Colonic mucosa (tissue), 4 donors: ENCODE measurements at regions not wholly inside any gene's neighbourhood (a gene's known extent, or its start where the extent isn't known, plus 50 kb on each side); places are given as distances from the start of the nearest gene placed in this dataset.

Experiments
- DNase-seq: peaks from one replicate; pipeline ENCODE4 v3.0.0-alpha.2; 2020
- H3K27ac ChIP-seq: fragments of 200-600 bp; one replicate; pipeline ENCODE4 v1.8.0; 2021
- H3K27me3 ChIP-seq: fragments of 200-600 bp; one replicate; pipeline ENCODE4 v1.8.0; 2021
- H3K36me3 ChIP-seq: fragments of 200-600 bp; one replicate; pipeline ENCODE4 v1.8.0; 2021
- H3K4me1 ChIP-seq: fragments of 200-600 bp; one replicate; pipeline ENCODE4 v1.8.0; 2021; ENCODE audit warnings: mild to moderate bottlenecking
- H3K4me3 ChIP-seq: fragments of 200-600 bp; one replicate; pipeline ENCODE4 v1.8.0; 2021
- H3K9ac ChIP-seq, 2 donors: one replicate each; pipeline ENCODE4 v1.7.0; 2013; ENCODE audit warnings: control low read depth in 2 of 2, low read depth in 2 of 2, low read length in 2 of 2
- H3K9me3 ChIP-seq: fragments of 200-600 bp; one replicate; pipeline ENCODE4 v1.8.0; 2021
- intact Hi-C: fragments of 100-400 bp; cut with DNase I; formaldehyde crosslinking; loops from one replicate; pipeline ENCODE4 v1.14.1; 2022
- TF ChIP-seq, protein P1 (sequence below): fragments of 200-600 bp; IDR thresholded peaks from one replicate; pipeline ENCODE4 v1.8.0; 2022; ENCODE audit warnings: antibody characterized with exemption, mild to moderate bottlenecking
- donor health status: healthy.
- donor health status: DM: no; HTN: no; CAD: no.
- donor health status: DM: no; HTN: no; CAD: no.

DNA sequence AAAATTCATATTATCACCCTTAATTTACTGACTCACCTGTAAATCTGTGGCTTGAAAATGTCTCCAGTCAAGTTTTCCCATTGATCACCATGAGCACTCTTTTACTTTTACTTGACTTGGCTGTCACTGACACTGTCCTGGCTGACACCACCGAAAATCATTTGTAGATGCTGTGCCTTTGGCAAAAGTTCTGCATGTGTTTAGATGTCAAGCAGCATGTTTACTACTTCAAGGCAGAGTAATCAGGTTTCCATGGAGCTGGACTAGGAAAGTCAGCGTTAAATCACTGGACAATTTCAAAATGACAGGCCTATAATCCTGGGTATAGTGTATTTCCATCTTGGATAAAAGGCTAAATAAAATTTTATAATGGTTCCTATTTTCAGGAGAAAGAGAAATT is 1530.6 kb upstream of the CDH6 start:
- Histone ChIP-seq H3K27me3 (no peaks in the 10 kb centered on the region), H3K4me1 (no peaks in the 10 kb centered on the region), H3K27ac (no peak overlapping the region), H3K4me3 (no peak overlapping the region), H3K36me3 (no peaks in the 10 kb centered on the region), H3K9ac (no peak overlapping the region), H3K9me3 (no peaks in the 10 kb centered on the region)
- DNase-seq = no peak
- intact Hi-C loops = no loop called here
- TF ChIP-seq, protein P1, sequence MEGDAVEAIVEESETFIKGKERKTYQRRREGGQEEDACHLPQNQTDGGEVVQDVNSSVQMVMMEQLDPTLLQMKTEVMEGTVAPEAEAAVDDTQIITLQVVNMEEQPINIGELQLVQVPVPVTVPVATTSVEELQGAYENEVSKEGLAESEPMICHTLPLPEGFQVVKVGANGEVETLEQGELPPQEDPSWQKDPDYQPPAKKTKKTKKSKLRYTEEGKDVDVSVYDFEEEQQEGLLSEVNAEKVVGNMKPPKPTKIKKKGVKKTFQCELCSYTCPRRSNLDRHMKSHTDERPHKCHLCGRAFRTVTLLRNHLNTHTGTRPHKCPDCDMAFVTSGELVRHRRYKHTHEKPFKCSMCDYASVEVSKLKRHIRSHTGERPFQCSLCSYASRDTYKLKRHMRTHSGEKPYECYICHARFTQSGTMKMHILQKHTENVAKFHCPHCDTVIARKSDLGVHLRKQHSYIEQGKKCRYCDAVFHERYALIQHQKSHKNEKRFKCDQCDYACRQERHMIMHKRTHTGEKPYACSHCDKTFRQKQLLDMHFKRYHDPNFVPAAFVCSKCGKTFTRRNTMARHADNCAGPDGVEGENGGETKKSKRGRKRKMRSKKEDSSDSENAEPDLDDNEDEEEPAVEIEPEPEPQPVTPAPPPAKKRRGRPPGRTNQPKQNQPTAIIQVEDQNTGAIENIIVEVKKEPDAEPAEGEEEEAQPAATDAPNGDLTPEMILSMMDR = no peak

DNA sequence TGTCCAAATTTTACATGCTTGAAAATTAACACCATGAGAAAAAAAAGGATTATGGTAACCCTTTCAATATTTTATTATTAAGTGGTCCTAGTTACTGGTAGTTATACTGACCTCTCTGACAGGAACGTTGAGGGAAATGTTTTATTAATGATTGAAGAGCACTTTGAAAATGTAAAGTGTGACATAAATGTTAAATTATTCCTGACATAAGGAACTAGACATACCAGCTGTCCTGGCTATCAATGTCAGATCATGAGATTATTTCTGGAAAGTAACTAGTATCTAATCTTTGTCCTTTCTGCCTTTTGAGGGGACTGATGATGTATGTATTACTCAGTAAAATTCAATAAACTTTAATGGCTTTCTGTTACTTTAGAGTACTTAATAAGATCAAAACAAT is 1538.5 kb upstream of the CDH6 start:
- intact Hi-C loops = no loop called here

DNA sequence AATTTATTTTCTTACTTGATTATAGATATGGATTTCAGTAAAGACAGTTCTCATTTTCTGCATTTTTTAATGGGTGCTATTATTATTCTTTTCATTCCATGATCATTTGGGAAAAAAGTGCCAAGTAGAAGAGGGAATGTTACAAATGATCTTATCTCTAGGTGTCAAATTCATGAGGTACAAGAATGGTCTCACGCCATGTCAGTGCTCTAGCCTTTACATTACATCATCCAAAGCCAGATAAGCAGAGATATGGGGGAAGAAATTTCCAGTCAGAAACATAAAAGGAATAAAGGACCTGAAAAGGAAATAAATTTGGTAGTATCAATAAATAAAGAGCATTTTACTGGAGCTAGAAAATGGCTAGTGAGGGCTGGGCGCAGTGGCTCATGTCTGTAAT is 1544.2 kb upstream of the CDH6 start:
- intact Hi-C loops = no loop called here
- Histone ChIP-seq H3K4me1 (no peaks in the 10 kb centered on the region), H3K36me3 (no peaks in the 10 kb centered on the region), H3K9ac (no peak overlapping the region), H3K27me3 (no peaks in the 10 kb centered on the region), H3K4me3 (no peak overlapping the region), H3K27ac (no peak overlapping the region), H3K9me3 (no peaks in the 10 kb centered on the region)
- DNase-seq = no peak
- TF ChIP-seq, protein P1 = no peak

More for the DNA sequence above, 1538.5 kb upstream of the CDH6 start:
- Histone ChIP-seq H3K9ac (no peak overlapping the region), H3K4me1 (no peaks in the 10 kb centered on the region), H3K9me3 (no peaks in the 10 kb centered on the region), H3K27me3 (no peaks in the 10 kb centered on the region), H3K36me3 (no peaks in the 10 kb centered on the region), H3K27ac (no peak overlapping the region), H3K4me3 (no peak overlapping the region)
- no peak for DNase-seq
- TF ChIP-seq, protein P1 = no peak

DNA sequence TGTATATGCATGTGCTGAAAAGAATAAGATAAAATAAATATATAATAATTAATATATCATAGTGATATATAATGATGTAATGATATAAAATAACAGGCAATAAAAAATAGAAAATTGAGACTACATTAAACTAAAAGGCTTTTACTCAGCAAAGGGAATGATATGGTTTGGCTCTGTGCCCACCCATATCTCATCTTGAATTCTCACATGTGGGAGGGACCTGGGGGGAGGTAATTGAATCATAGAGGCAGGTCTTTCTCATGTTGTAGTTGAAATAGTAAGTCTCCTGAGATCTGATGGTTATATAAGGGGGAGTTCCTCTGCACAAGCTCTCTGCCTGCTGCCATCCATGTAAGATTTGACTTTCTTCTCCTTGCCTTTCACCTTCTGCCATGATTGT is 1550.9 kb upstream of the CDH6 start:
- no peak overlapping the region for H3K27ac ChIP-seq
- no peaks in the 10 kb centered on the region for H3K36me3 ChIP-seq
- no peak overlapping the region for H3K4me3 ChIP-seq
- H3K27me3 ChIP-seq = no peaks in the 10 kb centered on the region
- no peaks in the 10 kb centered on the region for H3K4me1 ChIP-seq
- no peak for DNase-seq
- no peak overlapping the region for H3K9ac ChIP-seq
- no peaks in the 10 kb centered on the region for H3K9me3 ChIP-seq
- TF ChIP-seq, protein P1 = no peak
- intact Hi-C loops = no loop called here

DNA sequence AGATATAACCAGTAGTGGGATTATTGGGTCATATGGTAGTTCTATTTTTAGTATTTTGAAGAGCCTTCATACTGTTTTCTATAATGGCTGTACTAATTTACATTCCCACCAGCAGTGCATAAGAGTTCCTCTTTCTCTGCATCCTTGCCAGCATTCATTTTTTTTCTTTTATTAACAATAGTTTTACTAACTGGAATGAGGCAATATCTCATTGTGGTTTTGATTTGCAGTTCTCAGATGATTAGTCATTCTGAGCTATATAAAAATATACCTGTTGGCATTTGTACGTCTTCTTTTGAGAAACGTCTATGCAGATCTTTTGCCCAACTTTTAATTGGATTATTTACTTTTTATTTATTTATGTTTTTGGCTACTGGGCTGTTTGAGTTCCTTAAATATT is 1579.3 kb upstream of the CDH6 start:
- DNase-seq = no peak
- Histone ChIP-seq H3K36me3 (no peaks in the 10 kb centered on the region), H3K4me3 (no peak overlapping the region), H3K9me3 (no peaks in the 10 kb centered on the region), H3K27ac (no peak overlapping the region), H3K4me1 (no peaks in the 10 kb centered on the region), H3K9ac (no peak overlapping the region), H3K27me3 (no peaks in the 10 kb centered on the region)
- TF ChIP-seq, protein P1 = no peak
- intact Hi-C loops = no loop called here

DNA sequence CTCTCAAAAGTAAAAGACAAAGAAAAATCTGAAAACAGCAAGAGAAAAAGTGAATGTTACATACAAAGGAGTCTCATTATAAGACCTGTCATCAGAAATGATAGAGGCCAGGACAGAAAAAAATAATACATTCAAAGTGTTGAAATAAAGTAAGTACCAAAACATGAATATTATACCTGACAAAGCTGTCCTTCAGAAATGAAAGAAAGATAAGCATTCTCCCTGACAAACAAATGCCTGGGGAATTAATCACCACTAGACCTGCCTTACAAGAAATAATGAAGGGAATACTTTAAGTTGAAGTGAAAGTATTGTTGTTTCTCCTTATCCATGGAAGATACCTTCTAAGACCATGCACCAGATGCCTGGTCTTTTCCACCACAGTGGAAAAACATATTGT is 1605.2 kb upstream of the CDH6 start:
- no peaks in the 10 kb centered on the region for H3K9me3 ChIP-seq
- H3K4me1 ChIP-seq = no peaks in the 10 kb centered on the region
- H3K27ac ChIP-seq = no peak overlapping the region
- no peak for DNase-seq
- H3K36me3 ChIP-seq = no peaks in the 10 kb centered on the region
- no peak overlapping the region for H3K9ac ChIP-seq
- no peak overlapping the region for H3K4me3 ChIP-seq
- H3K27me3 ChIP-seq = no peaks in the 10 kb centered on the region
- intact Hi-C loops = no loop called here
- TF ChIP-seq, protein P1 = no peak
